Ovary (tissue), 7 donors: ENCODE measurements at regions not wholly inside any gene's neighbourhood (a gene's known extent, or its start where the extent isn't known, plus 50 kb on each side); places are given as distances from the start of the nearest gene placed in this dataset.

Experiments
- DNase-seq, 5 donors: peaks; one replicate each; pipeline ENCODE4 v3.0.0-alpha.2; 2019 to 2020
- H3K27ac ChIP-seq, 2 donors: fragments of 200-600 bp; one replicate each; pipeline versions ENCODE4 v1.5.1 to v1.8.0; 2019 to 2022
- H3K27me3 ChIP-seq: fragments of 200-600 bp; one replicate; pipeline ENCODE4 v1.8.0; 2022
- H3K36me3 ChIP-seq: fragments of 200-600 bp; sonication (generic); one replicate; pipeline ENCODE4 v1.5.1; 2019
- H3K4me1 ChIP-seq: one replicate; pipeline ENCODE4 v1.8.1; 2013; ENCODE audit warnings: mild to moderate bottlenecking, moderate library complexity; ENCODE audit not compliant: insufficient read depth
- H3K4me3 ChIP-seq: fragments of 200-600 bp; sonication (generic); one replicate; pipeline ENCODE4 v1.5.1; 2017
- H3K9me3 ChIP-seq, 2 donors: fragments of 200-600 bp in 1 of 2; sonication (generic) in 1 of 2; one replicate each; pipeline versions ENCODE4 v1.5.1 to v1.8.1; 2013 to 2019; ENCODE audit warnings: mild to moderate bottlenecking in 1 of 2, moderate library complexity in 1 of 2
- CTCF ChIP-seq, 3 donors: fragments of 450-650 bp in 2 of 3; fragments of 200-600 bp in 1 of 3; IDR thresholded peaks; one replicate each; pipeline versions ENCODE4 v1.5.1 to v1.8.0; 2016 to 2022; ENCODE audit warnings: antibody characterized with exemption in 3 of 3, mild to moderate bottlenecking in 1 of 3
- EP300 ChIP-seq: sonication (generic); formaldehyde crosslinking; IDR thresholded peaks from one replicate; pipeline ENCODE4 v1.6.1; 2017; ENCODE audit warnings: antibody characterized with exemption
- POLR2A ChIP-seq: fragments of 450-650 bp; IDR thresholded peaks from one replicate; pipeline ENCODE4 v1.6.1; 2017; ENCODE audit warnings: antibody characterized with exemption, mild to moderate bottlenecking, moderate library complexity
- WGBS, 3 donors: extraction: QIAGEN DNeasy Blood & Tissue Kit in 1 of 3; methylation state at CpG; one replicate each; pipeline versions ENCODE4 v1.1.5 to v1.1.7; 2013 to 2017; 5-methylcytosine and 5-hydroxymethylcytosine counted together
- intact Hi-C, 4 donors: fragments of 100-400 bp; cut with DNase I; formaldehyde crosslinking; loops; one replicate each; pipeline versions ENCODE4 v1.11.0 to v1.15.1; 2022 to 2023
- donor health status: DM: no; HTN: no; CAD: no; lungs with moderate emphysema.
- donor health status: DM: no; HTN: no; CAD: no.
- donor health status: Bipolar disorder and iron deficiency.
- donor health status: DM: no; HTN: no; CAD: no.
- donor health status: DM: yes; HTN: yes; CAD: no.

- WGBS, 3 donors: 3 to 6% (median 5%) methylated on average over 9 of the region's 9 CpGs
Measured at GRCh38 chr10:123472606-123473005, 193.5 kb upstream of the GPR26 start.

GRCh38 chr10:123474700-123475099 is 191.5 kb upstream of the GPR26 start:
- no peaks in the 10 kb centered on the region for H3K27me3 ChIP-seq
- H3K27ac ChIP-seq: no peak overlapping the region
- no peak for TF ChIP-seq EP300
- no peak for TF ChIP-seq POLR2A
- no peak for TF ChIP-seq CTCF (IDR thresholded peaks at IDR 0.05)
- H3K9me3 ChIP-seq: no peaks in the 10 kb centered on the region
- no peaks in the 10 kb centered on the region for H3K36me3 ChIP-seq
- H3K4me1 ChIP-seq: no peaks in the 10 kb centered on the region
- intact Hi-C loops: no loop called here
- WGBS, 3 donors: 39 to 51% (median 49%) methylated on average over 4 of the region's 4 CpGs
- DNase-seq: no peak
- H3K4me3 ChIP-seq: no peak overlapping the region

More at GRCh38 chr10:123472606-123473005, 193.5 kb upstream of the GPR26 start:
- no peaks in the 10 kb centered on the region for H3K4me1 ChIP-seq
- H3K4me3 ChIP-seq: no peak overlapping the region
- no peaks in the 10 kb centered on the region for H3K27me3 ChIP-seq
- no peak overlapping the region for H3K27ac ChIP-seq
- TF ChIP-seq POLR2A (no peak), EP300 (no peak), CTCF (IDR thresholded peaks at IDR 0.05) (no peak)
- no peaks in the 10 kb centered on the region for H3K9me3 ChIP-seq
- no peaks in the 10 kb centered on the region for H3K36me3 ChIP-seq
- intact Hi-C loops: no loop called here
- no peak for DNase-seq

GRCh38 chr10:123475466-123475865 is 190.7 kb upstream of the GPR26 start:
- H3K27me3 ChIP-seq: no peaks in the 10 kb centered on the region
- intact Hi-C loops: no loop called here
- 30 to 34% (median 31%) methylated on average over 2 of the region's 2 CpGs for WGBS, 3 donors

GRCh38 chr10:123478116-123478515 is 188.0 kb upstream of the GPR26 start:
- TF ChIP-seq EP300 (no peak), POLR2A (no peak), CTCF (IDR thresholded peaks at IDR 0.05) (no peak)
- no peaks in the 10 kb centered on the region for H3K9me3 ChIP-seq
- no peaks in the 10 kb centered on the region for H3K4me1 ChIP-seq
- H3K27ac ChIP-seq: no peak overlapping the region
- DNase-seq: no peak
- intact Hi-C loops: no loop called here
- H3K27me3 ChIP-seq: no peaks in the 10 kb centered on the region
- H3K4me3 ChIP-seq: no peak overlapping the region
- 40 to 56% (median 41%) methylated on average over 2 of the region's 2 CpGs for WGBS, 3 donors
- H3K36me3 ChIP-seq: no peaks in the 10 kb centered on the region

More at GRCh38 chr10:123475466-123475865, 190.7 kb upstream of the GPR26 start:
- DNase-seq: no peak
- H3K4me1 ChIP-seq: no peaks in the 10 kb centered on the region
- H3K4me3 ChIP-seq: no peak overlapping the region
- H3K27ac ChIP-seq: no peak overlapping the region
- H3K9me3 ChIP-seq: no peaks in the 10 kb centered on the region
- H3K36me3 ChIP-seq: no peaks in the 10 kb centered on the region
- no peak for TF ChIP-seq CTCF (IDR thresholded peaks at IDR 0.05)
- TF ChIP-seq EP300: no peak
- TF ChIP-seq POLR2A: no peak

- Histone ChIP-seq H3K4me3 (no peak overlapping the region), H3K27me3 (no peaks in the 10 kb centered on the region), H3K9me3 (no peaks in the 10 kb centered on the region), H3K27ac (no peak overlapping the region), H3K36me3 (no peaks in the 10 kb centered on the region), H3K4me1 (no peaks in the 10 kb centered on the region)
- TF ChIP-seq EP300: no peak
- no peak for TF ChIP-seq POLR2A
- TF ChIP-seq CTCF (IDR thresholded peaks at IDR 0.05): no peak
- no peak for DNase-seq
- 49 to 58% (median 50%) methylated on average over 4 of the region's 4 CpGs for WGBS, 3 donors
- intact Hi-C loops: no loop called here
Measured at GRCh38 chr10:123479640-123480039, 186.5 kb upstream of the GPR26 start.
